HG03196 (cell line): ENCODE measurements at regions not wholly inside any gene's neighbourhood (a gene's known extent, or its start where the extent isn't known, plus 50 kb on each side); places are given as distances from the start of the nearest gene placed in this dataset.
"Not testable (repeated sequence)": the region's sequence is repeated elsewhere in the genome, so short reads cannot be mapped to it uniquely, and the experiment has no call there.

Experiments used
- ATAC-seq: cut with Tn5 transposase; IDR thresholded peaks from one replicate; pipeline ENCODE4 v1.9.1; 2021; ENCODE audit not compliant: unreplicated experiment

- no peak for ATAC-seq
Measured at GRCh38 chr9:1115370-1115769, 65.2 kb downstream of the DMRT2 start.

- no peak for ATAC-seq
Measured at GRCh38 chr9:1117439-1117838, 67.3 kb downstream of the DMRT2 start.

DNA sequence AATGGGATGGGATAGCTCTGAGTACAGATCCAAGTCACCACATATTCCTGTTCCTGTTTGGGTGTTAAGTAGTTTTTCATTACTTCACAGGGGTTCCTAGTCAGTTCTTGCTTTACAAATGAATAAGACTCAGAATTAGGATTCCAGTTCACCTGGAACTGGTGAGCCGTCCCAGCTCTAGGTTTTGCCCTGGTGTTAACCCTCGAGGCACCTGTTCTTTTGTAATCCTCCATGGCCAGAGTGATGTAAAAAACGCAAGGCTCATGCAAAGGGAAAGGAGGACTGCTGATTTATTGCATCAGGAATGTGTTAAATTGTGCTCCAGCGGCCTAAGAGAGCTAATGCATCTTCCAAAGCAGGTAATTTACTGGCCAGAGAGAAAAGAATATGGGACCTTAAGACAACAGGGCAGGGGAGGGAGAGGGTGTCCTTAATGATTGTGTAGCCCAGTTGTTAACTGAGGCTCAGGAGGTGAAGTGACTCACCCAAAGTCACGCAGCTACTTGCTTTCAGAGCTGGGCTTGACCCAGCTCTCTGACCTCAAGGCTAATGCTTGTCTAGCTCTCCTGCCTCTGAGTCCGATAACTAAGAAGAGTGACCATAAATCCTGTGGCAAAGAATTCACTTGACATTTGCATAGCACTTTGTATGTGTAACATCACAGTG is 70.5 kb downstream of the DMRT2 start:
- no peak for ATAC-seq

DNA sequence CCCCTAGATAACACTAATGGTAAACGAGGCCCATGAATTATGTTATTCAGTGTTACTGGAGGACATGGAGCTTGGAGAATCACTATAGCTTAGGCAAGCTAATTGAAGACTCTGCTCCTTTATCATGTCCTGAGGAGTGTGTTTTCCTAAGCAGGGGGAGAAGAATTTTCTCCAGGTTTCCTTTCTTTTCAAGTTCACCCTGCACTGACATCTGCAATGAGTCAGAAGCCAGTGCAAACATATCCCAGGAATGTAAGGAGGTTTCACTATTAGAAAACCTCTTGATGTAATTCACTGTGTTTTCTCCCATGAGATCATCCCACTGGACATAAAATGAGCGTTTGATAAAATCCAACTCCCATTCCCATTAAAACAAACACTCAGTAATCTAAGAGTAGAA is 75.6 kb downstream of the DMRT2 start:
- no peak for ATAC-seq

- no peak for ATAC-seq
Measured at GRCh38 chr9:1128046-1128445, 77.9 kb downstream of the DMRT2 start.

DNA sequence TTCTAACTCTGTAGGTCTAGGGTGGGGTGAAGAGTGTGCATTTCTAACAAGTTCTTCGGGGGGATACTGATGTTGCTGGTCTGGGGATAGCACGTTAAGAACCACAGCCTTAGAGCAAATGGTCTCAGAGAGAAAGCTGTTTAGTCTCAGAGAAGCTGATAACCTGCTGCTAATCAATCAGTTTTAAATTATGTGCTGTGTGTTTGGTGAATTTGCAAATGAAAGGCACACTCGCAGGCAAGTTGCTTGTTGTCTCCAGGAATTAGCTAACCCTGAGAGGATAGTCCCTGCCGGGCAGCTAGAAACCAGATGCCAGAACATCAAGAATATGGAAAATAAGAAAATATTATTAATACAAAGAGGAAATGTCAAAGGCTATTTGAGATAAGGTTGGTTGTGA is 79.2 kb downstream of the DMRT2 start:
- no peak for ATAC-seq

DNA sequence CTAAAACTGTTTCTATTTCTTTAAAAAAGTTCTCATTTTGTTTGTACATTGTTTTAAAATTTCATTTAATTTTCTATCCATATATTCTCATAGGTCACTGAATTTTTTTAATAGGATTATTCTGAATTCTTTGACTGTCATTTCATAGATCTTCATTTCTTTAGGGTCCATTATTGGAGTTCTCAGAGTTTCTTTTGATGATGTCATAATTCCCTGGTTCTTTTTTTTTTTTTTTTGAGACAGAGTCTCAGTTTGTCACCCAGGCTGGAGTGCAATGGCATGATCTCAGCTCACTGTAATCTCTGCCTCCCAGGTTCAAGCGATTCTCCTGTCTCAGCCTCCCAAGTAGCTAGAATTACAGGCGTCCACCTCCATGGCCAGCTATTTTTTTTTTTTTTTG is 89.9 kb downstream of the DMRT2 start:
- ATAC-seq: no peak

- ATAC-seq: no peak
Measured at GRCh38 chr9:1151691-1152090, 101.5 kb downstream of the DMRT2 start.

DNA sequence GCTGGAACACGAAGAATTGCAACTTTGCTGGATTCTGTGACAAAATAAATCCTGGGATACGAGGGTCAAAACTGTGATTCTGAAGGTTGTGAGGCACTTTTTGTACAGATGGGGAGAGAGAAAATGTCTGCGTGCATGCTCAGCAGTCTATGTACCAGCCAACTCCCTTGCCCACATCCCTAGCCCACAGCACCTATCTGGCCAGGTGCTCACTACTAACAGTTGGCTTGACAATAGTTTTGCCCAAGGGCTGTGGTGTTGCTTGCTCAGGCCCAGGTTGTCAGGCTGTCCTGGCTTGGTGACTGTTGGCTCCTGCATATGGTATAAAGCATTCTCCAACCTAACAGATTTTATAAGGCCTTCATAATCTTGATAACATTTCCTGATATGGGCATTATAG is 102.0 kb downstream of the DMRT2 start:
- no peak for ATAC-seq

DNA sequence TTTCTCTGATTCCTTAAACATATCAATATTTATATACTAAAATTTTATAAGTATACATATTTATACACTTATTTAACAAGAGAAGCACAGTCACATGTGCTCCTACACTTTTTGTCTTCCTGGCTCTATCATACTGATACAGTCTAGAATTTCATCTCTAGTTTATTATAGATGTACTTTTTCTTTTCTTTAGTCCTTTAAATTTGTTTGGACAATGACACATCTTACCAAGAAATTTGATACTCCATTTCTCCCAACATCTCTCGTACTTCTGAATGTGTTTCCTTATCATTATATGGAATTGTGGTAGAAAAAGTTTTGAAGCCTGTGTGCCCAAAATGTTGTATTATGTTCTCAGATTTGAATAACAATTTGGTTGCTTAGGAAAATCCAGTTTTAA is 104.6 kb downstream of the DMRT2 start:
- ATAC-seq: no peak

- no peak for ATAC-seq
Measured at GRCh38 chr9:1155602-1156001, 105.4 kb downstream of the DMRT2 start.

DNA sequence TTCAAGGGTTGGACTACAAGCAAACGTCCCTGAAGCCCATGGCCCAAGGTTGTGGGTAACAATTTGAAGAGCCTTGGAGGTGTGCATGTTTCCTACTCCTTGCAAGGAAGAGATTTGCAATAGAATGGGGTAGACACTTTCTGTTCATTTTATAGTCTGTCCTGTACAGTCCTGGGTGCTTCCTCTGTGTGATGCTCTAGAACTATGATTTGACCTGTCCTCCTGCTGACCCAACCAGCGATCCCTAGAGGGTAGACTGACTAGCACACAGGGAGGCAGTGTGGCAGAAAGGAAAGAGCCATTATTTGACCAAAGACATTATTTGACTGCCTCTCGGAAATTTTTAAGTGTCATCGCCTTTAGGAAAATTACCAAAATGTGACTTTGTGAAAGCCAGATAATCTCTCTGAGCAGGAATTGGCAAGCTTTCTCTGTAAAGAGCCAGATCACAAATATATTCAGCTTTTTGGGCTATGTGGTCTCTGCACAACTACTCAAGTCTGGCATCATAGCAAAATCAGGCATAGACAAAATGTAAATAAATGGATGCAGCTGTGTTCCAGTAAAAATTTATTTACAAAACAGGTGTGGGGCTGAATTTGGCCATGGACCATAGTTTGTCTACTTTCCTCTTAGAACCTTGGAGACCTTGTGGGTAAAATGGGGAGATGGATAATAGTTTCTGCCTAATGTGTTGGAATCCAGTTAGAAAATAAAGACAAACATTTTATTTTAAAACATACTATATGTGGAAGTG is 106.8 kb downstream of the DMRT2 start:
- ATAC-seq: no peak

DNA sequence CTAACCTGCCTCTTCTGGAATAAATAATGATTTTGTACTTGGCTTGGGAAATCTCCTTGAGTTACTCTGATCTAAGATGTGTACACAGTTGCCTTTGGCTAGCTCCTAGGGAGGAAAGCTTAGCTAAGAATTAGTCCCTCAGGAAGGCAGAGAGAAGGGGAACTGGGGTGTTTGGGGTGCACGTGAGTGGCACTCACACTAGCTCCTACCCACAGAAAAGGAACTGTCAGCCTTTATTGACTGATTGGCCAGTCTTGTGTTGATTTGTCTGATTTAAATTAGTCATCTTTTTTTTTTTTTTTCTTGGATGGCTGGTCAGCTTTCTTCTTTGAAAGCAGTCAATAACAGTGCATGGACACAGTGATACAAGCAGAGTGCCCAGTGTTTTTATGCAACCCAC is 107.7 kb downstream of the DMRT2 start:
- no peak for ATAC-seq

- no peak for ATAC-seq
Measured at GRCh38 chr9:1170918-1171317, 120.8 kb downstream of the DMRT2 start.

DNA sequence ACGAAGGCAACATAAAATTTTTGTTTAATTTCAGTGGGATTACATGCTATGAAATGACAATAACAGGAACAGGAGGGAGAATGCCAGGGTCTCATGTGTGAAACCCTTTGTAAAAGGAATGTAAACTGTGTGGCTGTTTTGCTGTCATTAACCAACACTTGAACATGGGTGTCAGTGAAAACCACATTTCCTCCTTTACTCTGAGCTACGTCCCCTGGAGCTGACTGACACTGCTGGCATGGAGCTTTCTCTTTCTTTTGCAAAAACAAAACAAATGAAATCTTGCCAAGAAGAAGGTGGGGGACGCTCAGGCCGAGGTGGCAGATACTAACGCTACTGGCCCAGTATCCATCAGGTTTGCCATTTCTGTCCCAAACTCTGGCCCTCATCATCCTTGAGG is 121.4 kb downstream of the DMRT2 start:
- no peak for ATAC-seq

GRCh38 chr9:1173211-1173610 is 123.1 kb downstream of the DMRT2 start:
- ATAC-seq: no peak

GRCh38 chr9:1173993-1174392 is 123.8 kb downstream of the DMRT2 start:
- no peak for ATAC-seq

GRCh38 chr9:1179366-1179765 is 129.2 kb downstream of the DMRT2 start:
- no peak for ATAC-seq

DNA sequence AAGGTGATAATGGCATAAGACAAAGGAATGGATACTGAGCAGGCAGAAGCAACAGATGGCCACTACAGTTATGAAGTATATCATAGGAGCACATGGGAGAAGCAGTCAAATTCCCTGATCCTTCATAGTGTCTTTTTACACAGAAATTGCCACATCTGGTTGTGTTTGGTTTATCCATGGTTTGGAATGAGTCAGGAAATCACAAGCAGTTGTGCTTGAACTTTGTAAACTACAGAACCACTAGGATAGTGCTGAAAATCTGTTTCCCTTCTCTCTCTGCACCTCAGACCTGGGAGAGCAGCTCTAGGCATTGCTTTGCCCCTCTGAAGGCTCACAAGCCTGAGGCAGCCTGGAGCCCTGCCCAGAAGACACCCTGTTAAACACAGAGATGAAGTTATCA is 134.0 kb downstream of the DMRT2 start:
- ATAC-seq: no peak

DNA sequence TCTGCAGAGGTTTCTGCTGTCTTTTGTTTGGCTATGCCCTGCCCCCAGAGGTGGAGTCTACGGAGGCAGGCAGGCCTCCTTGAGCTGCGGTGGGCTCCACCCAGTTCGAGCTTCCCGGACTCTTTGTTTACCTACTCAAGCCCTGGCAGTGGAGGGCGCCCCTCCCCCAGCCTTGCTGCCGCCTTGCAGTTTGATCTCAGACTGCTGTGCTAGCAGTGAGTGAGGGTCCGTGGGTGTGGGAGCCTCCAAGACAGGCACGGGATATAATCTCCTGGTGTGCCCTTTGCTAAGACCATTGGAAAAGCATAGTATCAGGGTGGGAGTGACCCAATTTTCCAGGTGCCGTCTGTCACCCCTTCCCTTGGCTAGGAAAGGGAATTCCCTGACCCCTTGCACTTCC is 137.0 kb downstream of the DMRT2 start:
- ATAC-seq: not testable (repeated sequence)

GRCh38 chr9:1195636-1196035 is 145.5 kb downstream of the DMRT2 start:
- ATAC-seq: not testable (repeated sequence)

- ATAC-seq: no peak
Measured at GRCh38 chr9:1198085-1198484, 147.9 kb downstream of the DMRT2 start.

- no peak for ATAC-seq
Measured at GRCh38 chr9:1200847-1201251, 150.7 kb downstream of the DMRT2 start.
